Vagina (tissue), 2 donors: ENCODE measurements at regions not wholly inside any gene's neighbourhood (a gene's known extent, or its start where the extent isn't known, plus 50 kb on each side); places are given as distances from the start of the nearest gene placed in this dataset.

ENCODE experiments used
- POLR2A ChIP-seq, 2 donors: fragments of 450-650 bp; IDR thresholded peaks; one replicate each; pipeline ENCODE4 v1.6.1; 2017; ENCODE audit warnings: antibody characterized with exemption in 2 of 2, mild to moderate bottlenecking in 2 of 2, moderate library complexity in 2 of 2
- TF ChIP-seq, protein P1 (sequence below), 3 experiments: fragments of 450-650 bp in 2 of 3; fragments of 200-600 bp in 1 of 3; sonication (generic) in 1 of 3; IDR thresholded peaks; one replicate each; pipeline ENCODE4 v1.5.1; 2017 to 2019; ENCODE audit warnings: antibody characterized with exemption in 3 of 3, mild to moderate bottlenecking in 2 of 3, moderate library complexity in 2 of 3

DNA sequence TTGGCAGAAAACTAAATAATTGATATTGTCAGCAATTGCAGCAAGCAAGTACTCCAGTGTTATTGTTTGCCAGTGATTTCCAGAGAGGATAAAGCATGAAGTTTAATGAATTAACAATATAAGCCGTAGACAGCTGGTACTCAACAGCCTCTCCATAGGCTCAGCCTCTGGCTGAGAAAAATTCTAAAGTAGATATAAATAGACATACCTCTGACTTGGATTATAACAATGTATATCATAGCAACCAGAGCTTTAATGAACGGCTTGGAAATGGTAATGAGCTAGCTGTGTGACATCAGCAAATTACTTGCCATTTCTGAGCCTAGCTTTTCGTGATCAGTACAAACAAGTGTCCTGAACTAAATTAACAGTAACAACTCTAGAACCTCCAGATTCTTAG lies 1055.4 kb upstream of the AUTS2 start:
- no peak for TF ChIP-seq POLR2A (IDR thresholded peaks at IDR 0.05)
- TF ChIP-seq, protein P1, sequence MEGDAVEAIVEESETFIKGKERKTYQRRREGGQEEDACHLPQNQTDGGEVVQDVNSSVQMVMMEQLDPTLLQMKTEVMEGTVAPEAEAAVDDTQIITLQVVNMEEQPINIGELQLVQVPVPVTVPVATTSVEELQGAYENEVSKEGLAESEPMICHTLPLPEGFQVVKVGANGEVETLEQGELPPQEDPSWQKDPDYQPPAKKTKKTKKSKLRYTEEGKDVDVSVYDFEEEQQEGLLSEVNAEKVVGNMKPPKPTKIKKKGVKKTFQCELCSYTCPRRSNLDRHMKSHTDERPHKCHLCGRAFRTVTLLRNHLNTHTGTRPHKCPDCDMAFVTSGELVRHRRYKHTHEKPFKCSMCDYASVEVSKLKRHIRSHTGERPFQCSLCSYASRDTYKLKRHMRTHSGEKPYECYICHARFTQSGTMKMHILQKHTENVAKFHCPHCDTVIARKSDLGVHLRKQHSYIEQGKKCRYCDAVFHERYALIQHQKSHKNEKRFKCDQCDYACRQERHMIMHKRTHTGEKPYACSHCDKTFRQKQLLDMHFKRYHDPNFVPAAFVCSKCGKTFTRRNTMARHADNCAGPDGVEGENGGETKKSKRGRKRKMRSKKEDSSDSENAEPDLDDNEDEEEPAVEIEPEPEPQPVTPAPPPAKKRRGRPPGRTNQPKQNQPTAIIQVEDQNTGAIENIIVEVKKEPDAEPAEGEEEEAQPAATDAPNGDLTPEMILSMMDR (IDR thresholded peaks at IDR 0.05): no peak
